Astrocyte (in vitro differentiated cells and primary cell): ENCODE measurements at regions not wholly inside any gene's neighbourhood (a gene's known extent, or its start where the extent isn't known, plus 50 kb on each side); places are given as distances from the start of the nearest gene placed in this dataset.

Source experiments
- CTCF ChIP-seq: IDR thresholded peaks from 2 replicates; pipeline ENCODE4 v1.5.1; 2011; ENCODE audit warnings: low read depth, mild to moderate bottlenecking, inconsistent platforms, low read length, moderate library complexity; ENCODE audit not compliant: insufficient read depth
- EZH2 ChIP-seq: IDR thresholded peaks from 2 replicates; pipeline ENCODE4 v1.6.1; 2012; ENCODE audit warnings: mild to moderate bottlenecking, low read length, inconsistent platforms; ENCODE audit not compliant: insufficient read depth

DNA sequence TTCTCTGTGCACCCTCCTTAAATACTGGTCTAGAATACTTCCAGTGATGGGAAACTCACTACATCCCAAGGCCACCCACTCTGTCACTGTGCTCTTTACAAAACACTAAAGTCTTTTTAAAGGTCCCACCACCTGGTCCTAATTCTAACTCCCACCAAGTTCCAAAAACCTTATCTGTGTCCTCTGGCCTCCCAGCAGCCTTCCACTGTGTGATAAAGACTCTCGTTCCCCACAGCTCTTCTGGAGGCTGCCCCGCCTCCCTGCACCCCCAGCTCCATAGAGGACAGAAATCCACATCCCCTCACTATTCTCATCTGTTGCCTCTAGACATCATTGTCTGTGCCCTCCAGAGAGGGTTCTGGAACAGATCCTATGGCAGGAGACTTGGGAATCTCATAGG, 276.4 kb downstream of the FAM43A start:
- TF ChIP-seq CTCF, result no peak
- TF ChIP-seq EZH2, result no peak
